GM21786 (cell line): ENCODE measurements at regions not wholly inside any gene's neighbourhood (a gene's known extent, or its start where the extent isn't known, plus 50 kb on each side); places are given as distances from the start of the nearest gene placed in this dataset.

Experiments used
- ATAC-seq: cut with Tn5 transposase; IDR thresholded peaks from one replicate; pipeline ENCODE4 v1.9.1; 2021; ENCODE audit not compliant: unreplicated experiment

DNA sequence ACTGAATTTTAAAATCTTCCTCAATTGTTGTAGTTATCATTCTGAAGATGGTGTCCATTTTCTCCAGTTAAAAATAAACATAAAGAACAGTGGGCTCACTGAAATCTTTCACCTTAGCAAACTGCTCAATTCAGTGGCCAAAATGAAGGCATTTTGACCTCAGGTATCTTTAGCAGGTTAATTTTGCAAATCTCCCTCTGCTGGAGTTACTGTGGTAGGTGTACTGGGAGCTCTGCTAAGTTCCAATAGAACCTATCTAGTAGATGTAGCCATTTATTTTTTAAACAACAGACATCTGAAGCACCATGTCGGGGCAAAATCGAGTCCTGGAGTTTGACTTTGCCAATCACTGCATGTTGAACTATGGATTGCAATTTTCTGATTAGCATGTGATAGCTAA is 177.1 kb downstream of the IRS1 start:
- no peak for ATAC-seq

- no peak for ATAC-seq
Measured at GRCh38 chr2:226620176-226620575, 179.4 kb downstream of the IRS1 start.

DNA sequence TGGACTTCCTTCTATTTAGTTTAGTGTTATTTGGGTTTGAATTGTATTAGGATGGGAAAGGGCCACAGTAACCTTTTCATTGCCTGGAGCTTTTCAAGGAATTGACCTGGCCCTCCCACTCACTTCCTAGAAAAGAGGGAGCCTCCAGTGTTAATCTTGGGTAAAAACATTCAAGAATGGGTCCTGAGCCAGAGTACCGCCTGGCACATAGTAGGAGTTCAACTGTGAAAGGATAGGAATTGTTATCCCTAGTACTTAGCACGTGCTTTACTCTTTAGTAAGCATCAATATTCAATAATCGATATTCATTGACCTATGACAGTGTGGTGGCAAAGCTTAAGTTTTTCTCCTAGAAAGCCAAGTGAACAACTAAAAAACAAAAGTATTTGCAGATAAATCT is 179.9 kb downstream of the IRS1 start:
- no peak for ATAC-seq

- ATAC-seq = no peak
Measured at GRCh38 chr2:226618875-226619605, 180.6 kb downstream of the IRS1 start.

DNA sequence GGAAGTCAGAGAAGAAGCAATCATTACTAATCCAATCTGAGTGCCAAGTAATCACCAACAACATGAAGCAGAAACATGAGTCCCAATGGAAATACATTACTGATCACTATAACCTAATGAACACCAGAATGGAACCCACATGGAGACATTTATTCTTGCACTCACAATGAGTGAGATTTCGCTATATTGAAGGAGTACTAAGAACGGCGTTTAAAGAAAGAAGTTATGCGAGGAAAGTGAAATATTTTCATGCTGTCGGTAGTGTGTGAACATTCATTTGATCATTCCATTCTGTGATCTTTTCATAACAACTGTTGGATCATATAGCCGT is 181.1 kb downstream of the IRS1 start:
- no peak for ATAC-seq

DNA sequence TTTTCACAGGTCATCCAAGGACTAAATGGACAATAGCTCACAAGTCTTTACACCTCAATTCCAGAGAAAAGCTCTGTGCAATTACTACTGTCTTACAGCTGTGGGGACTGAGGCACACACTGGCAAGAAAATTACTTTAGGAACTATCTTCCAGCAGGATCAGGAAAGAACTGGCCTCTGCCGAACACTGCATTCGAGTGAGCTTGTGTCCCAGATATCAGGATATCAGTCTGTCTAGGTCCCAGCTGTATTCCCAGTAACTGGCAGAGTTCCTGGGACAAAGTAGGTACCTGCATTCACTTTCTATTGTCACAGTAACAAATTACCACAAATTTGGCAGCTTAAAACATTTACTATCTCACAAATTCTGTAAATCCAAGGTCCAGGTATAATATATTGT is 183.7 kb downstream of the IRS1 start:
- ATAC-seq = no peak

- ATAC-seq = no peak
Measured at GRCh38 chr2:226611944-226612318, 187.7 kb downstream of the IRS1 start.

GRCh38 chr2:226611196-226611943 is 188.2 kb downstream of the IRS1 start:
- no peak for ATAC-seq

DNA sequence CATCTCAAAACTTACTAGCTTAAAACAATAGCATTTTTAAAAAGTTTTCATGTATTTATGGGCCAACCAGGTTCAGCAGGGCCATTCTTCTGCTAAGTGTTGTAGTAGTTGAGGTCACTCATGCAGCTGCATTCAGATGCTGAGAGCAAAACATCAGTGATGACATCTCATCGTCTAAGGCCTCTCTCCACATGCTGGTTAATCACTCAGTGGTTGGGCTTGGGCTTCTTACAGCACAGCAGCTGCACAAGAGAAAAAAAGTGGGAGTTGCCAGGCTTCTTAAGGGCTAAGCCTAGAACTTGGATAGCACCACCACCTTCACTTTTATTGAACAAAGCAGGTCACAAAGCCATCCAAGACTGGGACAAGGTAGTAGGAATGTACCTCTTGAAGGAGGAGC is 190.3 kb downstream of the IRS1 start:
- no peak for ATAC-seq

DNA sequence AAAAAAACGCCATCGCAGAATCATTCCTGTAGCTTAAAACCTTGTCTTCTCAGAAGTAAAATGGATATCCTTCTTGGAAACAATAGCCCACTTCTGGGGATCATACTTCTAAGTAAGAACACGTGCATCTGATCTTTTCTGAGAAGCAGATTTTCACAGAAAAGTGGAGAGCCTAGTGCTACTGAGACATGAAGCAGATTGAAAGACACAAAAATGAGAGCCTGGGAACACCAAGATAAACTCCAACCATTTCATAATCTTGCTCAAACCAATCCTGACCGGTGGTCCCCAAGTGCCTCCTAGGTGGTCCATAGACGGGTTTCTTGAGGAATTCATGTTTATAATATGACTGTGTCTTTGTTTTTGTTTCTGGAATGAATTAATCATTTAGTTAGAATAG is 191.2 kb downstream of the IRS1 start:
- ATAC-seq = no peak

DNA sequence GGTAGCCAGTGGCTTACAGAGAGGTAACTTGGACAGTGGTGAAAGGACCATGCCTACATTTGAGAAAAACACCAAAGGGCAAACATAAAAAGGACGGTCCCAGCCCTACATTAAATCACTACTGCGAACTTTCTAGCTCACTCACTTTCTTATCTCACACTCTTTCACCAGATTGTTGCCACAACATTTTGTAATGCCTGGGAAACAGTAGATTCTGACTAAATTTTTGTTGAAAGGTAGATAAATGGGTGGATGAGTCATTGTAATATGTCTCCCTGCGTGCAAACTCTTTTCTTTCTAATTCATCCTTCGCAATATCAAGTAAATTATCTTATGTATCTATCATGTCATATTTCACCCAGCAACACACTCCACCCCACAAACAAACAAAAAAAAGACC is 192.2 kb downstream of the IRS1 start:
- ATAC-seq = no peak

DNA sequence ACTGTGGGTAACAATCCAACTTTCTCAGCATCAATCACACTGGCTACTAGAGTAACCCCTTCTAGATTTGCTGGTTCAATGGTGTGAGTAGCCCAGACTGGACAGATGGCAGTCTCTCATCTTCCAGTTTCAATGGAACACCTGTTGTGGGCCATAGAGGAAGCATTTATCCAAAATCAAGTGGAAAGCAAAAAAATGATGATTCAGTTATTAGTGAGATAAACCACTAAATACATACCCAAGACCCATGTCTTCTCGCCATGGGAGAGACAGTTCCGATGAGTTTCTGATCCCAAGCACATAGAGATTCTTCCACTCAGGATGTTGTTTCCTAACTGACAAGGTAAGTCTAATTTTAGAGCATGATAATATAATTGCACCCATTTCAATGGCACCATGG is 194.0 kb downstream of the IRS1 start:
- no peak for ATAC-seq

GRCh38 chr2:226603606-226604005 is 196.0 kb downstream of the IRS1 start:
- ATAC-seq = no peak

DNA sequence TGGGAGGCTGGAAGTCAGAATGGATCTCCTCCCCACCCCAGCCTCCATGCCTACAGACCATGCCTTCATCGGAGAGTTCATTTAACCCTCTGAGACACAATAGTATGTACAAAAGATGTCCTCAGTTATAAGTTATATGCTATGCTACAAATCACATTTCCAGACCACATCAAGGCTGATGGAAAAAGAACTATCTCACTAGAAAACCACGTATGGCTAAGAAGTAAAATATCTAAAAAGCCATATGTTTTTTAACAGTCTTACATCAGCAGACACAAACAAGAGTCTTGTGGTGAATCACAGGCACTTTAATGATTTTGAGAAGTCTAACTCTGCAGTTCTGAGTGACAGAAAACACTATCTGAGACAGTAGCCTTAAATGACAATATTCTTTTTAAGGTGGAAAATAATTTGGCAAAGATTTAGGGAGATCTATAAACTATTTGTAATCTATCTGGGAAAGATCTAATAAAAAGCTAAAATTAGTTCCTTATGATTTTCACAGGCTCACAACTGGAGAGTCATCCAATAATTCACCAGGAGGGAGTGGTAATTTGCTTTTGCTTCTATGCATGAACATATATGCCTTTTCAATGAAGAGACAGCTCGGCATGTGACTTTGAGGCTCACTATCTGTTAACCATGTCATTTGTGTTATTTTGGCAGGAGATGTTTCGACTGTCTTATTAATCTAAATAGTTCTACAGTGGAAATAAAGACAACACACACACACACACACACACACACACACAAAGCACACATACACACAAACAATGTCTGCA is 197.5 kb downstream of the IRS1 start:
- no peak for ATAC-seq

- ATAC-seq = no peak
Measured at GRCh38 chr2:226600802-226601201, 198.8 kb downstream of the IRS1 start.

- no peak for ATAC-seq
Measured at GRCh38 chr2:226600184-226600583, 199.4 kb downstream of the IRS1 start.

DNA sequence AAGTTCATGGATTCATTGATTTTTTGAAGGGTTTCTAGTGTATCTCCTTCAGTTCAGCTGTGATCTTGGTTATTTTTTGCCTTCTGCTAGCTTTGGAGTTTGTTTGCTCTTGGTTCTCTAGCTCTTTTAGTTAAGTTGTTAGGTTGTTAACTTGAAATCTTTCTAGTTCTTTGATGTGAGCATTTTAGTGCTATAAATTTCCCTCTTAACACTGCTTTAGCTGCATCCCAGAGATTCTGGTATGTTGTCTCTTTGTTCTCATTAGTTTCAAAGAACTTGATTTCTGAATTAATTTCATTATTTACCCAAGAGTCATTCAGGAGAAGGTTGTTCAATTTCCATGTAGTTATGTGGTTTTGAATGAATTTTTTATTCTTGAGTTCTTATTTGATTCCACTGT is 210.6 kb downstream of the IRS1 start:
- no peak for ATAC-seq

DNA sequence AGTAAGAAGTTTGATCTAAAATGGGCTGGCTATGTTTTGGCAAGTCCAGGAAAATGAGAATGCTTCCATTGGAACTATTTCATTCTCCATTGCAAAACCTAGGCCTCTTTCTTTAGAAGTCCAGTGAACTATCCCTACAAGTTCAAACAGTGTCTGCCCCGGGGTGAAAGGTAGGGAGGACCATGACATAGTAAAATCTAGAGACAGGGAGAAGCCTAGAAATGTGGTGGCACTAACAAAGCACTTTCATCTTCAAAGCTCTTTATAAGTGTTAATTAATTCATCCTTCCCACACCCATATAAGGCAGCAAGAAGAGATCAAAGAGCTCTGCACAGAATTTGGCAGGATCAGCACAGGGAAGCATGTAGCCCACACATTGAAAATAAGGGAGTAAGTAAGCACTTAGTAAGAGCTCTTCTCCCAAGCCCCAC is 214.5 kb downstream of the IRS1 start:
- no peak for ATAC-seq

DNA sequence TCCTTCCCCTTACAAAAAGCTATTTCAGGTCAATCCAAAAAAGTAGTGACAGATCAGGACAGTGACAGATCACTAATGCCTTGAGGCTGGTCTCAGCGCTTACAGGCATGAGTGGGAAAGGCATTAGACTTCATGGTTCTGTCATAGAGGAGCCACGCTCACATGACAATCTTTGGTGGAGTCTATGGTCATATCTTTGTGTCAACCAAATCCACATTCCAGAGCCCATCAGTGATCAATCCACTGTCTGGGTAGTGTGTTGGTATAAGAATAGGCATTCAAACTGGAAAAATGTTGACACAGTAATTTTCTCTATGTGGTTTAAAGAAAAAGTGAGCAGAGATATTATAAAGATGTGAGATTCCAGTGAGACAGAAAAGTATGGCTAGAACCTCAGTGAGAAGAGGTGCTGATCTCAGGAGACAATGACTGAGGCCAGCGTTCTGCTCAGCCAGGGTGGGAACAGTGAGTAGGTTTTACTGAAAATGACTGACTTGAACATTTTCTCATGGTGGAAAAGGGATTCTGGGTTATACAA is 215.0 kb downstream of the IRS1 start:
- ATAC-seq = no peak

GRCh38 chr2:226583715-226584114 is 215.9 kb downstream of the IRS1 start:
- ATAC-seq = no peak

GRCh38 chr2:226581661-226582060 is 218.0 kb downstream of the IRS1 start:
- no peak for ATAC-seq

DNA sequence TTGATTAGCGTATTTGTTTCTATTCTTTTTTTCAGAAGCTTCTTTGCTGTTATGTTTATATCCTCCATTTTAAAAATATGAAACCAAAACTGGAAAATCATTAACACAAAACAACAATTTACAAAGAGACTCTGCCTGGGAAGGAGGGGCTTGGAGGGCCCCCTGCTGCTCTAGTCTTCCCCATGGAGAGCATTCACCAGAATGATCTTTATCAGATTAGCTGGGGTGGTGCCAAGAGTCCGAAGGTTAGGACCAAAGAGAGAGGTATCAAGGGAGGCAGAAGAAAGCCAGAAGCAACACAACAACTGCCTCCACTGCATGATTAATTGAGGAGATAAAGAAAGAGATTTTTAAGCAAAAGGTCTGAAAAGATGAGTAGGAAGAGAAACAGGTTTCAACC is 218.6 kb downstream of the IRS1 start:
- no peak for ATAC-seq
